ENCODE measurements at regions not wholly inside any gene's neighbourhood (a gene's known extent, or its start where the extent isn't known, plus 50 kb on each side); places are given as distances from the start of the nearest gene placed in this dataset.

DNA sequence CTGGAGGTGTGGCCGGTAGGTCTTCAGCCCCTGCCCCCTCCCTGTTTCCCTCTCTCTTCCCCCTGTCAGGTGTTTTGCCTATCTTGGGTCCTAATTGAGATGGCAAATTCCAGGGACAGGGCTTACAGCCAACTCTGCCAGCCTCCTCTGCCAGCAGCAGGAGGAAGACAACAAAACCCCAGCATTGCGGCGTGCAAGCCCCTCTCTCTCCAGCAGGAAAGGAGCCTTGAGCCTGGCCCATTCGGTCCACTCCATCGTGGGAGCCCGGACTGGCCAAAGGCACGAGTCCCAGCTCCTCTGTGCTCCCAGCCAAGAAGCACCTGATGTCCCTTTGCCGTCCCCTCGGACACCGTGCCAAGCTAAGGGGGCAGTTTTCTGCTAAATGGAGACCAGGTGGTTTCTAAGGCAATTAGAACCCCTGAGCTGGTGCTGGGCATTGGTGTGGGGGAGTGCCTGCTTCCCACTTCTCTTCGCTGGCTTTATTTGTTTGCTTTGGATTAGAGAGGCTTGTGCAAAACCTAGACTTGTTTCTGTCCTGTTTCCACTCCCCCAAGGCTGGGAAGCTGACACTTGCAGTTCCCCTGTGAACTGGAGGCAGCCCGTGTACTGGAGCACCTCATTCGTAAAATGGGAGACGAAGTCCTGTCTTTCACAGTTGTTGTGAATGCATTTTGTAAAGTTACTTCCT lies 57.1 kb upstream of the LHX5 start:
- Histone ChIP-seq H3K27me3 (replicated peaks) (no peaks in the 10 kb centered on the region), H3K4me3 (ENCODE audit: low read depth, low read length) (no peak overlapping the region), H3K36me3 (replicated peaks) (no peaks in the 10 kb centered on the region), H3K27ac (no peak overlapping the region)
- TF ChIP-seq CTCF (IDR thresholded peaks at IDR 0.05; ENCODE audit: low read depth, low read length, missing control alignments) = no peak
- in situ Hi-C loops (cut with HindIII; ENCODE audit: low pct_ligation_motif_present, low sequenced_read_pairs) = no loop called here
- no peak for DNase-seq

GRCh38 chr12:113525066-113525465 lies 53.4 kb upstream of the LHX5 start:
- no peak for DNase-seq
- in situ Hi-C loops (cut with HindIII; ENCODE audit: low pct_ligation_motif_present, low sequenced_read_pairs) = no loop called here
- Histone ChIP-seq H3K27me3 (replicated peaks) (peaks cover 6% of the 10 kb centered on the region), H3K4me3 (ENCODE audit: low read depth, low read length) (no peak overlapping the region), H3K36me3 (replicated peaks) (no peaks in the 10 kb centered on the region), H3K27ac (no peak overlapping the region)
- no peak for TF ChIP-seq CTCF (IDR thresholded peaks at IDR 0.05; ENCODE audit: low read depth, low read length, missing control alignments)

- no peak for TF ChIP-seq CTCF (IDR thresholded peaks at IDR 0.05; ENCODE audit: low read depth, low read length, missing control alignments)
- Histone ChIP-seq H3K4me3 (ENCODE audit: low read depth, low read length) (no peak overlapping the region), H3K27me3 (replicated peaks) (peaks cover 7% of the 10 kb centered on the region), H3K36me3 (replicated peaks) (no peaks in the 10 kb centered on the region), H3K27ac (no peak overlapping the region)
- in situ Hi-C loops (cut with HindIII; ENCODE audit: low pct_ligation_motif_present, low sequenced_read_pairs) = no loop called here
- no peak for DNase-seq
Measured at GRCh38 chr12:113524495-113524894, 52.8 kb upstream of the LHX5 start.

- in situ Hi-C loops (cut with HindIII; ENCODE audit: low pct_ligation_motif_present, low sequenced_read_pairs) = no loop called here
Measured at GRCh38 chr12:113521708-113522107, 50.0 kb upstream of the LHX5 start.

More at GRCh38 chr12:113521708-113522107, 50.0 kb upstream of the LHX5 start:
- Histone ChIP-seq H3K4me3 (ENCODE audit: low read depth, low read length) (no peak overlapping the region), H3K27me3 (replicated peaks) (peaks cover 15% of the 10 kb centered on the region), H3K36me3 (replicated peaks) (no peaks in the 10 kb centered on the region), H3K27ac (no peak overlapping the region)
- no peak for DNase-seq
- TF ChIP-seq CTCF (IDR thresholded peaks at IDR 0.05; ENCODE audit: low read depth, low read length, missing control alignments) = no peak

Data from brain microvascular endothelial cell (primary cell).